ENCODE measurements at regions not wholly inside any gene's neighbourhood (a gene's known extent, or its start where the extent isn't known, plus 50 kb on each side); places are given as distances from the start of the nearest gene placed in this dataset.

GRCh38 chr16:75854152-75854551 lies 127.9 kb upstream of the CPHXL start:
- Histone ChIP-seq H3K27me3 (ENCODE audit: insufficient read depth, low read depth, low read length) (no peaks in the 10 kb centered on the region), H3K79me2 (replicated peaks; ENCODE audit: insufficient read depth, low read length) (no peaks in the 10 kb centered on the region), H3K9ac (ENCODE audit: low read length) (no peak overlapping the region), H3K36me3 (ENCODE audit: insufficient read depth, low read length) (no peaks in the 10 kb centered on the region), H3F3A (ENCODE audit: insufficient read depth, low read length, poor library complexity, severe bottlenecking) (no peaks in the 10 kb centered on the region), H3K27ac (ENCODE audit: low read length) (no peak overlapping the region), H3K4me3 (ENCODE audit: low read length) (no peak overlapping the region), H3K9me2 (ENCODE audit: insufficient read depth, low read length) (no peaks in the 10 kb centered on the region), H2AFZ (ENCODE audit: low read depth, low read length) (no peak overlapping the region), H3K9me3 (ENCODE audit: low read length) (no peaks in the 10 kb centered on the region), H4K20me1 (ENCODE audit: insufficient read depth) (no peaks in the 10 kb centered on the region), H3K4me2 (ENCODE audit: low read length) (no peak overlapping the region)
- TF ChIP-seq POLR2AphosphoS5 (IDR thresholded peaks at IDR 0.05) (no peak), EP300 (conservative IDR thresholded peaks at IDR 0.05; ENCODE audit: poor library complexity, severe bottlenecking) (no peak), REST (IDR thresholded peaks at IDR 0.05; ENCODE audit: borderline replicate concordance) (no peak), EZH2 (IDR thresholded peaks at IDR 0.05; ENCODE audit: borderline replicate concordance, insufficient read depth, low read length, poor library complexity, severe bottlenecking) (no peak), TAF1 (IDR thresholded peaks at IDR 0.05; ENCODE audit: low read depth) (no peak), CTCF (IDR thresholded peaks at IDR 0.05; ENCODE audit: poor library complexity, severe bottlenecking) (no peak), MXI1 (conservative IDR thresholded peaks at IDR 0.05; ENCODE audit: poor library complexity, severe bottlenecking) (no peak), SMC3 (conservative IDR thresholded peaks at IDR 0.05; ENCODE audit: poor library complexity) (no peak), RAD21 (conservative IDR thresholded peaks at IDR 0.05) (no peak)

GRCh38 chr16:75860326-75861053 lies 134.2 kb upstream of the CPHXL start:
- Histone ChIP-seq H2AFZ (ENCODE audit: low read depth, low read length) (peak overlapping the region; percentile 9), H3K9me2 (ENCODE audit: insufficient read depth, low read length) (no peaks in the 10 kb centered on the region), H3K4me3 (ENCODE audit: low read length) (peak overlapping the region; percentile 49), H4K20me1 (ENCODE audit: insufficient read depth) (no peaks in the 10 kb centered on the region), H3K4me2 (ENCODE audit: low read length) (peak overlapping the region; percentile 41), H3K27ac (ENCODE audit: low read length) (peak overlapping the region; percentile 83), H3F3A (ENCODE audit: insufficient read depth, low read length, poor library complexity, severe bottlenecking) (no peaks in the 10 kb centered on the region), H3K79me2 (replicated peaks; ENCODE audit: insufficient read depth, low read length) (no peaks in the 10 kb centered on the region), H3K9ac (ENCODE audit: low read length) (peak overlapping the region; percentile 48), H3K27me3 (ENCODE audit: insufficient read depth, low read depth, low read length) (no peaks in the 10 kb centered on the region), H3K36me3 (ENCODE audit: insufficient read depth, low read length) (no peaks in the 10 kb centered on the region), H3K9me3 (ENCODE audit: low read length) (no peaks in the 10 kb centered on the region)
- TF ChIP-seq SMC3 (conservative IDR thresholded peaks at IDR 0.05; ENCODE audit: poor library complexity) (peak; percentile 19), RAD21 (conservative IDR thresholded peaks at IDR 0.05) (peak; percentile 46), CTCF (IDR thresholded peaks at IDR 0.05; ENCODE audit: poor library complexity, severe bottlenecking) (no peak), REST (IDR thresholded peaks at IDR 0.05; ENCODE audit: borderline replicate concordance) (peak; percentile 71), EP300 (conservative IDR thresholded peaks at IDR 0.05; ENCODE audit: poor library complexity, severe bottlenecking) (peak; percentile 57), MXI1 (conservative IDR thresholded peaks at IDR 0.05; ENCODE audit: poor library complexity, severe bottlenecking) (no peak), POLR2AphosphoS5 (IDR thresholded peaks at IDR 0.05) (peak; percentile 46)

Measured in neural cell (in vitro differentiated cells).